SK-N-SH (cell line): ENCODE measurements at regions not wholly inside any gene's neighbourhood (a gene's known extent, or its start where the extent isn't known, plus 50 kb on each side); places are given as distances from the start of the nearest gene placed in this dataset.
"Not testable (repeated sequence)": the region's sequence is repeated elsewhere in the genome, so short reads cannot be mapped to it uniquely, and the experiment has no call there.

Experiments
- TF ChIP-seq, protein P1 (sequence below): fragments of 200-600 bp; sonication (generic); IDR thresholded peaks from 2 replicates; pipeline ENCODE4 v1.6.1; 2017; ENCODE audit warnings: antibody characterized with exemption, mild to moderate bottlenecking, moderate library complexity
- TF ChIP-seq, protein P2 (sequence below): fragments of 150-350 bp; IDR thresholded peaks from 2 replicates; pipeline ENCODE4 v1.6.1; 2017; ENCODE audit warnings: antibody characterized with exemption, low read length, low read depth, borderline replicate concordance

DNA sequence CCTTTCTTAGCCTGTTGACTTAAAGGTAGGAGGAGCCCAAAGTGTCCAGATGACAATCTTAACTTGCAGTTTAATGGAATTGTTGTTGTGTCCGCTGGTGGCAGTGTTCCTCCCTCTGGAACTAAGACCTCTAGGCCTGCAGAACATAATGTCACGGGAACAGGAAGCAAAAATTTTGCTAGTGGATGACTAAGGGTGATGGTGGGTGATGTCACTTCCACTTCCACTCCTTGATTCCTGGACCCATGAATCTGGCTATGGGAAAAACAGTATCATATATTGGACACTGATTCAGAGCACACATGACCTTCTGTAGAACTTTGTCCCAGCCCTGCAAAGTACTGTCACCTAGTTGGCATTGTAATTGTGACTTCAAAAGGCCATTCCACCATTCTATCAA is 263.9 kb upstream of the TECRL start:
- TF ChIP-seq, protein P1, sequence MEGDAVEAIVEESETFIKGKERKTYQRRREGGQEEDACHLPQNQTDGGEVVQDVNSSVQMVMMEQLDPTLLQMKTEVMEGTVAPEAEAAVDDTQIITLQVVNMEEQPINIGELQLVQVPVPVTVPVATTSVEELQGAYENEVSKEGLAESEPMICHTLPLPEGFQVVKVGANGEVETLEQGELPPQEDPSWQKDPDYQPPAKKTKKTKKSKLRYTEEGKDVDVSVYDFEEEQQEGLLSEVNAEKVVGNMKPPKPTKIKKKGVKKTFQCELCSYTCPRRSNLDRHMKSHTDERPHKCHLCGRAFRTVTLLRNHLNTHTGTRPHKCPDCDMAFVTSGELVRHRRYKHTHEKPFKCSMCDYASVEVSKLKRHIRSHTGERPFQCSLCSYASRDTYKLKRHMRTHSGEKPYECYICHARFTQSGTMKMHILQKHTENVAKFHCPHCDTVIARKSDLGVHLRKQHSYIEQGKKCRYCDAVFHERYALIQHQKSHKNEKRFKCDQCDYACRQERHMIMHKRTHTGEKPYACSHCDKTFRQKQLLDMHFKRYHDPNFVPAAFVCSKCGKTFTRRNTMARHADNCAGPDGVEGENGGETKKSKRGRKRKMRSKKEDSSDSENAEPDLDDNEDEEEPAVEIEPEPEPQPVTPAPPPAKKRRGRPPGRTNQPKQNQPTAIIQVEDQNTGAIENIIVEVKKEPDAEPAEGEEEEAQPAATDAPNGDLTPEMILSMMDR = not testable (repeated sequence)
- TF ChIP-seq, protein P2, sequence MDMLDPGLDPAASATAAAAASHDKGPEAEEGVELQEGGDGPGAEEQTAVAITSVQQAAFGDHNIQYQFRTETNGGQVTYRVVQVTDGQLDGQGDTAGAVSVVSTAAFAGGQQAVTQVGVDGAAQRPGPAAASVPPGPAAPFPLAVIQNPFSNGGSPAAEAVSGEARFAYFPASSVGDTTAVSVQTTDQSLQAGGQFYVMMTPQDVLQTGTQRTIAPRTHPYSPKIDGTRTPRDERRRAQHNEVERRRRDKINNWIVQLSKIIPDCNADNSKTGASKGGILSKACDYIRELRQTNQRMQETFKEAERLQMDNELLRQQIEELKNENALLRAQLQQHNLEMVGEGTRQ = not testable (repeated sequence)
